ENCODE measurements at regions not wholly inside any gene's neighbourhood (a gene's known extent, or its start where the extent isn't known, plus 50 kb on each side); places are given as distances from the start of the nearest gene placed in this dataset.
"Not testable (repeated sequence)": the region's sequence is repeated elsewhere in the genome, so short reads cannot be mapped to it uniquely, and the experiment has no call there.

DNA sequence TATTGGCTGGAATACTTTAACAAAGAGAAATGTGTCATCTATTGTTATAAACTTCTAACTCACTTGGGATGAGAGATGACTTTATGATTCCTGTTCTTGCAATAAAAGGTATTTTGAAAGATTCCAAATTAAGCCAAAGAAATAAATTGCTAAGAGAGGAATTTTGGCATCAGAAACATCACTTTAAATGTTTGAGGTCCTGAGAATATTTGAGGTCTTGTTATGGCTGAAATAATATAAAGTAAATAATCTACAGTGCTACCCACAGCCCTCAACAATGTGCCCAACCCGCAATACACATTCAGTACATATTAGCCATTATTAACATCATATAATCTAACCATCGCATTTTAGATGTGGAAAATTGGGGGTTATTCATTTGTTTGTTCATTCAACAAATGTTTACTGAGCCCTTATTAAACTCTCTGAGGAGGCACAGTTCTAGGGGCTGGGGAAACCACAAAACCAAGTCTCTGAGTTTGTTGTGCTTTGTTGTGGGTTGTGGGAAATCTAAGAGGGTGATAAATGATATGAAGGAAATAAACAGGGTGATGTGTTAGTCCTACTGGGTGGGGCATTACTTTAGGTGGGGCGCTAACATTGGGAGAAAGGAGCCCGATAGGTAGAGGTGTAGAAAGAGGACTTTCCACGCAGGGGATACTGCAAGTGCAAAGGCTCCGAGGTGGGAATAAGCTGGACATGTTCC, 135.2 kb upstream of the CLINT1 start:
- no peak for DNase-seq

DNA sequence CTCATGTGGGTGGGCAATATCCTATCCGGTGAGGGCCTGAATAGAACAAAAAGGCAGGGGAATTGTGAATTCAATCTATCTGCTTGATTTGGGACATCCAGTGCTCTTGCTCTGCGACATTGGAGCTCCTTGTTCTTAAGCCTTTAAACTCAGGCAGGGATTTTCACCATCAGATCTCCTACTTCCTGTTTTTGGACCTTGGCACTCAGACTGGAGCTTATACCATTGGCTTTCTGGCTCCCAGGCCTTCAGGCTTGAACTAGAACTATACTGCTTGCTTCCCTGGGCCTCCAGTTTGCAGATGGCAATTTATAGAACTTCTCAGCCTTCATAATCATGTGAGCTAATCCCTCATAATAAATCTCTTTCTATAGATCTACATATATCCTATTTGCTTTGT, 134.3 kb upstream of the CLINT1 start:
- no peak for DNase-seq

DNA sequence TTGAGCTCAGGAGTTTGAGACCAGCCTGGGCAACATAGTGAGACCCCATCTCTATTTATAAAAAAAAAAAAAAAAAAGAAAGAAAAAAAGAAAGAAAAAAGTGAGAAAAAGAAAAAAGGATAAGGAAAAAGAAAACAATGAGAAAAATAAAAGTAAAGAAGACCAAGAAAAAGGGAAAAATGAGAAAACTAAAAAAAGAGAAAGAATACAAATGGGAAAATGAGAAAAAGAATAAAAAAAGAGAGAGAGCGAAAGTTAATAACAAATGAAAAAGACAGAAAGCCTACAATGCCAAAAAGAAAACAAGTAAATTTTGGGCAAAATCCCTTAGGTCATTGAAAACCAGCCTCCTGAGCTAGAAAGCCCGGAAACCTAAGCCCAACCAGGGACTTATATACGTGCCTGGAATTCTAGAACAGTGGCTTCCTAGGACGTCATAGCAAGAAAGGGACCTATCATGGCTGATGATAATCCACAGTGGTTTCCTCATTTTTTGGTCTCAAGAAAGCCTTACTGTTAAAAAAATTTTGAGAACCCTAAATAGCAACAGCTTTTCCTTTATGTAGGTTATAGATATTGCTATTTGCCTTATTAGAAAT, 131.7 kb upstream of the CLINT1 start:
- DNase-seq: no peak

DNA sequence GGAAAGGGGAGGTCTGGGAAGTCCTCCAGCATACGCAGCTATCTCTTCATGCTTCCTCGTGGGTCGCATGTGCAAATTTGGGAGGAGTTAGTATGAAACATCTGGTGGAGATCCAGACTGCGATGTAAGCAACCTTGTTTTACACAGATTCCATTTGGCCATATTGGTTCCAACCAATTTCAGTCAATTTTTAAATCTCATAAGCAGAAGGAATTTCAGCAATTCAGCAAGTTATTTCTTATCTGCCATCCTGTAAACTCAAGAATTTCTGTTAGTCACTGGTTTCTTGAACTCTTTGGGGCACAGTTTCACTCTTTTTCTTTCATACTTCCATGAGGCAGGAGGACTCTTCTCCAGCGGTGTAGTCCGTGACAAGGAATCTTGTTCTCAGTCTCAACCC, 130.4 kb upstream of the CLINT1 start:
- no peak for DNase-seq

DNA sequence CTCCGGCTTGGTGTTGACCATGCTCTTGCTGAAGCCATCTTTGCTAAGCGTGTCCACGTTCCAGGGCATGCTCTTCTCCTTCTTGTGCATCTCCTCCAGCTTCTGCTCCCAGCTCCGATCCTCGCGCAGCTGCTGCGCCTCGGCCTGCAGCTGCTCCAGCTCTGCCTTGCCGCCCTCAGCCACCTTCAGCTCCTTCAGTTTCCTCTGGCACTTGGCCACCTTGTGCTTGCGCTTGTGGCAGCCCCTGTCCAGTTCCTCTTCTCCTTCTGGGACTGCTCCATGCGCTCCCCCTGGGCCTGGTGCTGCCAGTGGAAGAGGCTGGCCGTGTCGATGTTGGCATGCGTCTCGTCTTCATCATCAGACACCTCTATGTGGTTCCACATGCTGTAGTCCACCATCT, 128.3 kb upstream of the CLINT1 start:
- no peak for DNase-seq

DNA sequence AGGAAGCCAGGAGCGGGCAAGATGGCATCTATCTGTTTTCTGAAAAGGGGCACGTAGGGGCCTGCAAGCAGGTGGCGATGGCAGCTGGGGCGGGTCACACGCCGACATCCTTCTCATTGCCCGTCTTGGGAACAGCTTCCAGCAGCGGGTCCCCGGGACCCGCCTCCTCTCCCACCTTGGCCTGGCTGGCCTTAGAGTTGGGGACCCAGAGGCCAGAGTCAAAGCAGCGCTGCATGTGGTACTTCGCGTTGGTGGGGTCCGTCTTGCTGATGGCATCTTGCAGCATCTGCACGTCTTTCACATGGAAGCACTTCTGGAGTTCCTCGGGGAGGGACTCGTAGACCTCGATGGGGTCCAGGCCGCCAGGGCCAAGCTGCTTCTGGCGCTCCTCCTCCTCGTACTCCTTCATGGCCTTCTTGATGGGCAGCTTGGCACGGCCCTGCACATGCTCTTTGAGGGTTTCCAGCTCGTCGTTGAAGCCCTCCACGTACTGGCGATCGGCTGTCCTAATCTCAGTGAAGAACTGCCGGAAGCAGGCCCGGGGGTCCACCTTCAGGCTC, 127.6 kb upstream of the CLINT1 start:
- no peak for DNase-seq

DNA sequence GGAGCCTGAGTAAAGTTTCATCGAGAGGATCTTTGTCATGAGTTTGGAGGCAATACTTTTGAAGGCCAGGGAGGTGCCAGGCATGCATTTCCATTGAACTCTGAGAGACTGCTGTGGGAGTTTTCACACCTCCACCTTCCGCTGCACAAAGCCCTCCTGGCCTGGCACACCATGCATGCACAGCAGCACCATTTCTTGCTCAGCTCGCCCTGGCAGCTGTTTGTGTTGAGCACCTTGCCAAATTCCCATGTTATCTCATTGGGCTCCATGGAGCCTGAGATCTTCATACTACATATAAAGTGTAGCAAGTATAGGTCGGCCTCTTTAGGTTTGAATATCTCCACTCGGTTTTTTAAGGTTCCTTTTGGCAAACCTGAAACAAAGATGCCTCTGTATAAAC, 125.7 kb upstream of the CLINT1 start:
- no peak for DNase-seq

DNA sequence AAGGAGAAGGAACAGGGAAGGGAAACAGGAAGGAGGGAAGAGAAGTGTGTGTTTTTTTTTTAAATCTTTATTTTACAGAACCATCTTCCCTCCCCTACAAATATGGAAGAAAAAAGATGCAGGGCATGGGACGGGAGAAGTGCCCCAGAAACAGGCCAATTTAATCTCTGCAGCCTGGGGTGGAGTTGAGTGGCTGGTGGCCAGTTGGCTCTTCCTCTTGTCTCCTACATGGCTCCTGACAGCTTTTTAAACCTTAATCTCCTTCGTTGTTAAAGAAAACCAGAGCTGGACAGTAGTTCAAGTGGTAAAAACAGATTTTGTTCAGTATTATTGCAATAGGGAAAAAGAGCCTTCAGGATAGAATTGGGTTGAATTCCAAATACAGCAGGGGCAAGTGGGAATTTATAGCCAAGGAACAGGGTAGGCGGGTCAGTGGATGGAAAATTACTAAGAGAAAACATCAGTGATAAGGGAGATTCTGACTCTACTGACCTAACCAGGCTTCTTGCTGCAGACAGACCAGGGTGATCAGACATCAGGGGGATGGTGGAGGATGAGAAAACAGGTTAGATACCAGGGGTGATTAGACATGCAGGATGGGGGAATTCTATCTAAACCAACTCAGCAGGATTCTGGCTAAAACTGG, 125.1 kb upstream of the CLINT1 start:
- no peak for DNase-seq

DNA sequence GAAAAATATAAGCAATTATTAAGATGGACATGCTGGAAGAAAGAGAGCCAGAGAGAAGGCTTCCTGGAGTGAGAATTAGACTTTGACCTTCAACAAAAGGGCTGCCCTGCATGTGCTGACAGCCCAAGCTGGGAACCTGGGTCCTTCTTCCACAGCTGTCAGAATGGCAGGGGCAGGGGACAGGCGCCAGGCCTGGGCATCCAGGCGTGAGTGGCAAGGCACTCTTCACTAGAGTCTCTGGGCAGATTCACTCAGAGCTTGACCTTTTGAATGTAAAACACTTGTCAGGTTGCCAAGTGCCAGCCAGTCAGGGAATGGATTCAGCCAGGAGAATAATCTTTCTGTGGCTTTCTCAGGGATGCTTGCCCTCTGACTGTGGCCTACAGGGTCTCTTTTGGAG, 119.1 kb upstream of the CLINT1 start:
- DNase-seq: no peak

DNA sequence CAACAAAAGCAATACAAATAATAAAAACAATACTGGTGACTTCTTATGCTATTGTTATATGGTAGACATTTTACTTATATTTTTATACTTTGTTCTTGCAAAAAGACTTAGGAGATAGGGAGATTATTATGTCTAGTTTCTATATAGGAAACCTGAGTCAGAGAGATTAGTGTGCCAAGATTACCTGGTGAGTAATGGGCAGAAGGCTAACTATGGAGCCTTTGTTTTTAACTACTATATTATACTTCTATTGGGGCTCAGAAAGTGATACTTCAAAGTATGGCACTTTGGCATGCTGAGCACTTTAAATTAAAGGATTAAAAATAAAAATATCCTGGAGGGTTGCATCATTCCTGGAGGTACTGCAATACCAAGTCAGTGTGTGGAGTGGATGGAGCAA, 117.5 kb upstream of the CLINT1 start:
- no peak for DNase-seq

DNA sequence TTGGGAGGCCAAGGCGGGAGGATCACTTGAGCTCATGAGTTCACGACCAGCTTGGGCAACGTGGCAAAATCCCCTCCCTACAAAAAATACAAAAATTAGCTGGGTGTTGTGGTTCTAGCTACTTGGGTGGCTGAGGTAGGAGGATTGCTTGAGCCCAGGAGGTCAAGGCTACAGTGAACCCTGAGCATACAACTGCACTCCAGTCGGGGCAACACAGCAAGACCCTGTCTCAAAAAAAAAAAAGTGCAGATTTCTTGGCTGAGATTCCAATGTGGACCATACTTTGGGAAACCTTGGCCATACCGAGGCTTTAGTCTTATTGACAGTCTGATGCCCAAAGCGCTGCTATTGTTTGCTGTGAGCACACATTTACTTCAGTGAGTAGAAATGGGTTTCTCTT, 113.6 kb upstream of the CLINT1 start:
- DNase-seq: no peak

DNA sequence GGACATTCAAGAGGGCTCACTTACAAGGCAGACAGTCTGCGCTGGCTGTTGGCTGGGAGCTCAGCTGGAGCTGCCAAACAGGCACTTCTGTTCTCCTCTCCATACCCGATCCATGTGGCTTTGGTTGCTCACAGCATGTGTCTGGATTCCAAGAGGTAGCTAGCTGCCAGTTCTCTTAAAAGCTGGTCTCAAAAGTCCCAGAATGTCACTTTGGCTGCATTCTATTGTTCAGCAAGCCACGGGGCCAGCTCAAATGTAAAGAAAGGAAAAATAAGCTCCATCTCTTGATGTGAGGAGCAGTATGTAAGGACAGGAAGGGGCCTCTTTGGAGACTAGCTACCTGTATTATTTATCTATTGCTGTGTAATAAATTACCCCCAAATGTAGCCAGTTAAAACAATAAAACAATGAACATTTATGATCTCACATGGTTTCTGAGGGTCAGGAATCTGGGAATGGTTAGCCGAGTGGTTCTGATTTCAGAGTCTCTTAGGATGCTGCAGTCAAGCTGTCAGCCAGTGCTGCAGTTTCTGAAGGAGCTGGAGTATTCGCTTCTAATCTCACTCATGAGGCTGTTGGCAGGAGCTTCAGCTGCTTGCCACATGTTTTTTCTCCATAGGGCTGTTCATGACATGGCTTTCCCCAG, 112.7 kb upstream of the CLINT1 start:
- DNase-seq: no peak

DNA sequence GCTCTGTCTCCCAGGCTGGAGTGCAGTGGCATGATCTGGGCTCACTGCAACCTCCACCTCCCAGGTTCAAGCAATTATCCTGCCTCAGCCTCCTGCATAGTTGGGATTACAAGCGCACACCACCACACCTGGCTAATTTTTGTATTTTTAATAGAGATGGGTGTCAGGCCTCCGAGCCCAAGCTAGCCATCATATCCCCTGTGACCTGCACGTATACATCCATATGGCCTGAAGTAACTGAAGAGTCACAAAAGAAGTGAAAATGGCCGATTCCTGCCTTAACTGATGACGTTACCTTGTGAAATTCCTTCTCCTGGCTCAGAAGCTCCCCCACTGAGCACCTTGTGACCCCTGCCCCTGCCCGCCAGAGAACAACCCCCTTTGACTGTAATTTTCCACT, 109.6 kb upstream of the CLINT1 start:
- not testable (repeated sequence) for DNase-seq

DNA sequence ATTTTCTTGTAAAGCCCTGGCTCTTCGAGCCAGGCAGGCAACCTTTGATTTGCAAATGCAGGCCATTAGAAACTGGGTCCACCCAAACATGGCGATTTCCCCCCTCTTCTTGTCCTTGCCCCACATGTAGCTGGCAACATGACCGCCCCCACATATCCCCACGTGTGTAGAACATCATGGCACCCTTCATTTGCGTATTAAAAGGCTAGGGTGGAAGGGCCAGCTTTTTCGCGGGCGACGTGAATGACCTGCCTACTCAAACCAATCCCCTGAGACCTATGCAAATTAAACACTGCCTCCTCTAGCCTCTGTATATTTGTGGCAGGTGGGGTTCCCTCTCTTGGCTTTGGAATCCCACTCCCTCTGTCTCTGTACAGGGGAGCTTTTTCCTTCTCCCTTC, 107.0 kb upstream of the CLINT1 start:
- DNase-seq: no peak

DNA sequence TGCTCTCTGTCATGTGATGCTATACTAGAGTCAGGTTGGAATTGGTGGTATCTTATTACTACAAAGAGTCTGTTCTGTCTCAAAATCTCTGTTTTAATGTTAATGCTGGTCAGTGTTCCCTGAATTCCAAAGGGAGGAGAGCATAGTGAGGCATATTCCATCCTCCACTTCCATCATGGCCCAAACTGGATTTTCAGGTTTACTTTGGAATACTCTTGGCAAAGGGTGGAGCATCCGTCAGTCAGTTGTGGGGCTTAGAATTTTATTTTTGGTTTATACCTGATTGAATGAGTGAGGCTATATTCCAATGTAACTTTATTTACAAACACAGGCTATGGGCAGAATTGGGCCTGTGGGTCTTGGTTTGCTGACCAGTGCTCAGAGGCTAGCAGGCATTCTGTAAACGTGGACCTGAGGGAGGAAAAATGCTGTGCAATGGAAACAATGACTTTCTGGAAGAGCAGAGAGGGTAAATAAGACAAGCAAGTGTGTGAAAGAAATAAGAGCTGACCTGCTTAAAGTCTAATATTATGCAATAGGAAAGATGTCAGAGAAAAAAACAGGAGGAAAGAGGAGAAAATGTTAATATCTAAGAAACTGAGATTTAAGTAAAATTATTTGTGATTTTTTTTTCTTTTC, 106.2 kb upstream of the CLINT1 start:
- no peak for DNase-seq

DNA sequence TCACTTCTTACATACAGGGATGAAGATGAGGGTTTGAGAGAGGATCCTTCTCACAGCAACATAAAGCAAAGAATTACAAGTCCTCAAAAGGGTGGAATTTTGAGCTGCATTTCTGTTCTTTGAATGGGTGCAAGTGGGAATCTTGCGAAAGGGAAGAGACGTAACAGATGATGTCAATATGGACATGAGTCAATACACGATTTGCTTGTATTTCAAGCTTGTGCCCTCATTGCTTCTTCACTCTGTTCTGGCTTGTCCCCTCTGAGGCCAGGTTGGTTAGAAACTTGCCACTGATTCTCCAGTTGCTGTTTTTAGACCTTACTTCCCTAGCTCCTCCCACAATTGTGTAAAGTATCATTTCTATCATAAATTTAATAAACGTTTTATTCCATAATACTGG, 104.8 kb upstream of the CLINT1 start:
- no peak for DNase-seq

DNA sequence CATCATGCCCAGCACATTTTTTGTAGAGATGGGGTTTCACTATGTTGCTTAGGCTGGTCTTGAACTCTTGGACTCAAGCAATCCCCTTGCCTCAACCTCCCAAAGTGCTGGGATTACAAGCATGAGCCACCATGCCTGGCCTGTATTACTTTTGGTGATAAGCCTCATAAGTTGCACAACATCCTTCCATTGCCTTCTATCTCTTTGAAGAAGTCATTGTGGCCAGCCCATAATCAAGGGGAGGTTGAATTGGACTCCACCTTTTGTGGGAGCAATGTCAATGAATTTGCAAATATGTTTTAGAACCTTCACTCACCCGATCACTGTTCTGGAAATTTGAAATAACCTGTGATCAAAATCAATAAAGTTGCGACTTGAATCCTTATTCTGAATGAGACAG, 104.3 kb upstream of the CLINT1 start:
- DNase-seq: no peak

DNA sequence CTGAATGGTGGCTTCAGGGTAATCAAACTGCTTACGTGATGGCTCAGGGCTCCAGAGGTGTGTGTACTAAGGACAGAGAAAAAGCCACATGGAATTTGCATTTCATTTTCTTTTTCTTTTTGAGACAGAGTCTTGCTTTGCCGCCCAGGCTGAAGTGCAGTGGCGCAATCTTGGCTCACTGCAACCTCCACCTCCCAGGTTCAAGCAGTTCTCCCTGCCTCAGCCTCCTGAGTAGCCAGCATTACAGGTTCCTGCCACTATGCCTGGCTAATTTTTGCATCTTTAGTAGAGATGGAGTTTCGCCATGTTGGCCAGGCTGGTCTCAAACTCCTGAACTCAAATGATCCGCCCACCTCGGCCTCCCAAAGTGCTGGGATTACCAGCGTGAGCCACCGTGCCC, 103.7 kb upstream of the CLINT1 start:
- DNase-seq: not testable (repeated sequence)

DNA sequence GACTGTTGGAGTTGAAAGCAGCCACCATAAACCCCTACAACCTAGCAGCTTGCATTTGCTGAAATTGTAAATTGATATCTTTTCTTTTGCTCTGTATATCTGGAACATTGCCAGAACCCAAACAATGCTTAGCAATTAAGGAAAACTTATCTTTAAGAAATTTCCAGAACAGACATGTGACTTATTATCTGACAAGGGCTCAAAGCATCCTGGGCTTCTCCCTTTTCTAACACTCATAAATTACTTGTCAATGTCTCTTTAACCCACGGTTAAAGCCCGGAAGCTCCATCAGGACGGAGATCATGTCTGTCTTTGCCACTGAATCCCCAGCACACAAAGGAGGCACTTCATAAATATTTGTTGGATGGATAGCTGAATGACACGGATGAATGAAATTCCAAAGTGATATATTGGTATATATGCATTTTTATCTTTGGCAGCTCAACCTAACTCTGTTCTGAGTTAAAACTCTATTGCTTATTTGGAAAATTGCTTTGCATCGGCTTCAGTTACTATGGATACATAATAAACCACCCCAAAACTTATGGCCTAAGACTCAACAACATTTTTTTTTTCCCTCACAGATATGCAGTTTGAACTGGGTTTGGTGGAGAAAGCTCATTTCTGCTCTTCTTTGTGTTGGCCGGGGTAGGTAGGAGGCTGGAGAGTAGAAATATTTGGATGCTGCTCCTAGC, 103.1 kb upstream of the CLINT1 start:
- no peak for DNase-seq

DNA sequence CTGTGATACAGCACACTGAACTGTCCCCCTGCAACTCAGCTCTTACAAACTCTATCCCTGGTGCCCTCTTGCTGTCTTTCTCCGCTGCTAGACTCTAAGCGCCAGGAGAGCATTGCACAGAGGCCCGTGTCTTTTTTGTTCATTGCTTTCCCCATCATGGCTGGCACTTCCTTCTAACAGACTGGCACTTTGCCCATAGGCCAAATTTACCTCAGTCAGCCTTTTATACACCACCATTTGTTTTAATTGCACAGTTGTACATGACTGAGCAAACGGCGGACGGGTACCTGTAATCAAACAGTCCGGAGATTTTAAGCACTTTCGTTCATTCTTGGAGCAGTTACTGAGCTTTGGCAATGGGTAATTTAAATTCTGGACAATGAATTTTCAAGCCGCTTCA, 102.2 kb upstream of the CLINT1 start:
- no peak for DNase-seq

DNA sequence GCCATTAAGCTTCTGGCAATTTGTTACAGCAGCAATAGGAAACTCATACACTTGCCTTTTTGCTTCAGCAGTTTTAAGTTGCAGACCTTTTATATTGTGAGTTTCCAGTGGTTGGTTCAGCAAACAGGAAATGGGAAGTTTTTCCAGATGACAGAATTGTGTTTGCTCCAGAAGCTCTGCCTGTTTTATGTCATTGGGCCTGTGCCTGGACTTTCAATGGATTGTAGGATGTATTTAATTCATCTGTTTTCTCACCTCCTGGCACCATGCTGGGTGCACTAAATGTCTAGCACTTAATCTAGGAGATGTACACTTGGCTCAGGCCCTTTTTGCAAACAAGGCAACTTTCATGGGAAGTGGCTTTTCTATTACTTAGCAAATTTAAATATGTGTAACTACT, 100.4 kb upstream of the CLINT1 start:
- DNase-seq: no peak

DNA sequence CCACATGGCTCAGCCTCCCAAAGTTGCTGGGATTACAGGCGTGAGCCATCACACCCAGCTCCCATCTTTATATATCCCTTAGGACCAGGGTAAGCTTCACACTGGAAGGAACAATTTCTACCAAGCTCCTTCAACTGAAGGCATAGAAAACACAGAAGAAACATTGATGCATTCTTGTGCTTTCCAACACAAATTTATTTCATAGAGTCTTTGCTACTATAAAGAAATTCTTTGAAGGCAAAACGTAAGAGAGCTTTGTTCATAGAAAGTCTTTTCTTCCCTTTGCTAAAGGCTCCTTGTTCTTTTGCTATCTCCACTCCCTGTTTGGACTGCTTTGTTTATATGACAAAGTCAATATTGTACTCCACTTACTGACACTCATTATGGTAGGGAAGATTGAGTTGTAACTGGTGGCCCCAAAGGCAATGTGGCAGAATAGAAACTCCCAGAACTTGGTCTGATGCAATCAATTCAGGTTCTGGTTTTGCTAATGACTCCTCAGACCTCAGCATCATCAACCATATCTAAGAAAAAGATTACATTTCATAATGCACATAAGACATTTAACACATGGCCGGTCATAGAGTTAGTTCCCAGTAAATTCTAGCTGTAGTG, 97.4 kb upstream of the CLINT1 start:
- DNase-seq: no peak

Data from SHP77 treated with DMSO at 0.1 percent for 48 hours (cell line).